Stimulated activated memory B cell treated with anti-CD40 and anti-IgM and Interleukin-4, amounts not matched to agents 10 μg/mL and 1 μg/mL and 100 μg/mL, for 72 hours (primary cell): ENCODE measurements at regions not wholly inside any gene's neighbourhood (a gene's known extent, or its start where the extent isn't known, plus 50 kb on each side); places are given as distances from the start of the nearest gene placed in this dataset.

ENCODE experiments used
- ATAC-seq: fragments of 150-1000 bp; cut with Tn5 transposase; 2 replicates; pipeline ENCODE4 v1.10.0; 2021
- H3K27ac Mint-ChIP-seq: one replicate; pipeline ENCODE4 v1.8.0; 2022; ENCODE audit warnings: mild to moderate bottlenecking, mixed read lengths
- H3K27me3 Mint-ChIP-seq: one replicate; pipeline ENCODE4 v1.8.0; 2022; ENCODE audit warnings: mixed read lengths
- H3K36me3 Mint-ChIP-seq: one replicate; pipeline ENCODE4 v1.8.0; 2022; ENCODE audit warnings: mixed read lengths
- H3K4me1 Mint-ChIP-seq: one replicate; pipeline ENCODE4 v1.8.0; 2022; ENCODE audit warnings: mixed read lengths
- H3K4me3 Mint-ChIP-seq: one replicate; pipeline ENCODE4 v1.8.0; 2022; ENCODE audit warnings: mild to moderate bottlenecking, moderate library complexity, mixed read lengths
- H3K9me3 Mint-ChIP-seq: one replicate; pipeline ENCODE4 v1.8.0; 2022; ENCODE audit warnings: mixed read lengths

- no peak overlapping the region for H3K4me3 Mint-ChIP-seq
- H3K27me3 Mint-ChIP-seq, result peaks cover 40% of the 10 kb centered on the region
- peaks cover 6% of the 10 kb centered on the region for H3K9me3 Mint-ChIP-seq
- no peak overlapping the region for H3K27ac Mint-ChIP-seq
- ATAC-seq, result no peak
- no peaks in the 10 kb centered on the region for H3K36me3 Mint-ChIP-seq
- H3K4me1 Mint-ChIP-seq, result no peaks in the 10 kb centered on the region
Measured at GRCh38 chr2:109070290-109070689, 58.7 kb upstream of the SH3RF3 start.

GRCh38 chr2:109069331-109070194 lies 59.4 kb upstream of the SH3RF3 start:
- Mint-ChIP-seq H3K36me3 (no peaks in the 10 kb centered on the region), H3K4me1 (no peaks in the 10 kb centered on the region), H3K9me3 (peaks cover 6% of the 10 kb centered on the region), H3K4me3 (no peak overlapping the region), H3K27me3 (peaks cover 40% of the 10 kb centered on the region), H3K27ac (no peak overlapping the region)
- ATAC-seq, result no peak

- H3K36me3 Mint-ChIP-seq, result no peaks in the 10 kb centered on the region
- ATAC-seq, result no peak
- no peaks in the 10 kb centered on the region for H3K4me1 Mint-ChIP-seq
- peaks cover 36% of the 10 kb centered on the region for H3K27me3 Mint-ChIP-seq
- H3K4me3 Mint-ChIP-seq, result no peak overlapping the region
- H3K9me3 Mint-ChIP-seq, result peaks cover 6% of the 10 kb centered on the region
- H3K27ac Mint-ChIP-seq, result no peak overlapping the region
Measured at GRCh38 chr2:109068811-109069210, 60.2 kb upstream of the SH3RF3 start.

- H3K27ac Mint-ChIP-seq, result no peak overlapping the region
- no peaks in the 10 kb centered on the region for H3K4me1 Mint-ChIP-seq
- H3K9me3 Mint-ChIP-seq, result peaks cover under 1% of the 10 kb centered on the region
- ATAC-seq, result no peak
- H3K27me3 Mint-ChIP-seq, result peaks cover 35% of the 10 kb centered on the region
- H3K4me3 Mint-ChIP-seq, result no peak overlapping the region
- H3K36me3 Mint-ChIP-seq, result no peaks in the 10 kb centered on the region
Measured at GRCh38 chr2:109067631-109068125, 61.3 kb upstream of the SH3RF3 start.

GRCh38 chr2:109066917-109067597 lies 61.9 kb upstream of the SH3RF3 start:
- H3K27me3 Mint-ChIP-seq, result peaks cover 35% of the 10 kb centered on the region

GRCh38 chr2:109066501-109066900 lies 62.5 kb upstream of the SH3RF3 start:
- Mint-ChIP-seq H3K36me3 (no peaks in the 10 kb centered on the region), H3K27me3 (peaks cover 35% of the 10 kb centered on the region), H3K4me1 (no peaks in the 10 kb centered on the region), H3K9me3 (no peaks in the 10 kb centered on the region), H3K27ac (no peak overlapping the region), H3K4me3 (no peak overlapping the region)
- ATAC-seq, result no peak

More at GRCh38 chr2:109066917-109067597, 61.9 kb upstream of the SH3RF3 start:
- Mint-ChIP-seq H3K4me1 (no peaks in the 10 kb centered on the region), H3K27ac (no peak overlapping the region), H3K36me3 (no peaks in the 10 kb centered on the region), H3K4me3 (no peak overlapping the region), H3K9me3 (no peaks in the 10 kb centered on the region)
- no peak for ATAC-seq

- Mint-ChIP-seq H3K4me3 (no peak overlapping the region), H3K4me1 (no peaks in the 10 kb centered on the region), H3K36me3 (no peaks in the 10 kb centered on the region), H3K9me3 (no peaks in the 10 kb centered on the region), H3K27me3 (peaks cover 31% of the 10 kb centered on the region), H3K27ac (no peak overlapping the region)
- no peak for ATAC-seq
Measured at GRCh38 chr2:109065391-109065734, 63.6 kb upstream of the SH3RF3 start.

- no peak for ATAC-seq
- H3K36me3 Mint-ChIP-seq, result no peaks in the 10 kb centered on the region
- no peak overlapping the region for H3K27ac Mint-ChIP-seq
- no peaks in the 10 kb centered on the region for H3K4me1 Mint-ChIP-seq
- H3K4me3 Mint-ChIP-seq, result no peak overlapping the region
- H3K9me3 Mint-ChIP-seq, result no peaks in the 10 kb centered on the region
- H3K27me3 Mint-ChIP-seq, result peaks cover 25% of the 10 kb centered on the region
Measured at GRCh38 chr2:109064660-109065390, 64.2 kb upstream of the SH3RF3 start.

GRCh38 chr2:109062859-109063700 lies 65.9 kb upstream of the SH3RF3 start:
- Mint-ChIP-seq H3K4me1 (no peaks in the 10 kb centered on the region), H3K36me3 (no peaks in the 10 kb centered on the region), H3K27me3 (peaks cover 27% of the 10 kb centered on the region), H3K9me3 (no peaks in the 10 kb centered on the region), H3K27ac (no peak overlapping the region), H3K4me3 (no peak overlapping the region)
- no peak for ATAC-seq

- Mint-ChIP-seq H3K9me3 (no peaks in the 10 kb centered on the region), H3K27ac (no peak overlapping the region), H3K4me1 (no peaks in the 10 kb centered on the region), H3K27me3 (peaks cover 24% of the 10 kb centered on the region), H3K4me3 (no peak overlapping the region), H3K36me3 (no peaks in the 10 kb centered on the region)
- no peak for ATAC-seq
Measured at GRCh38 chr2:109062145-109062858, 66.7 kb upstream of the SH3RF3 start.

GRCh38 chr2:109061736-109062135 lies 67.3 kb upstream of the SH3RF3 start:
- ATAC-seq, result no peak

GRCh38 chr2:109060496-109060895 lies 68.5 kb upstream of the SH3RF3 start:
- no peak for ATAC-seq
- no peaks in the 10 kb centered on the region for H3K4me1 Mint-ChIP-seq
- no peaks in the 10 kb centered on the region for H3K36me3 Mint-ChIP-seq
- H3K27ac Mint-ChIP-seq, result no peak overlapping the region
- H3K9me3 Mint-ChIP-seq, result no peaks in the 10 kb centered on the region
- no peak overlapping the region for H3K4me3 Mint-ChIP-seq
- H3K27me3 Mint-ChIP-seq, result peaks cover 42% of the 10 kb centered on the region

More at GRCh38 chr2:109061736-109062135, 67.3 kb upstream of the SH3RF3 start:
- peaks cover 30% of the 10 kb centered on the region for H3K27me3 Mint-ChIP-seq
- H3K9me3 Mint-ChIP-seq, result no peaks in the 10 kb centered on the region
- no peak overlapping the region for H3K4me3 Mint-ChIP-seq
- H3K36me3 Mint-ChIP-seq, result no peaks in the 10 kb centered on the region
- H3K4me1 Mint-ChIP-seq, result no peaks in the 10 kb centered on the region
- H3K27ac Mint-ChIP-seq, result no peak overlapping the region

- no peaks in the 10 kb centered on the region for H3K4me1 Mint-ChIP-seq
- no peak for ATAC-seq
- no peaks in the 10 kb centered on the region for H3K9me3 Mint-ChIP-seq
- no peak overlapping the region for H3K4me3 Mint-ChIP-seq
- H3K27me3 Mint-ChIP-seq, result peaks cover 46% of the 10 kb centered on the region
- H3K27ac Mint-ChIP-seq, result no peak overlapping the region
- no peaks in the 10 kb centered on the region for H3K36me3 Mint-ChIP-seq
Measured at GRCh38 chr2:109059474-109060165, 69.4 kb upstream of the SH3RF3 start.

- H3K9me3 Mint-ChIP-seq, result no peaks in the 10 kb centered on the region
- H3K27me3 Mint-ChIP-seq, result peaks cover 46% of the 10 kb centered on the region
- no peak overlapping the region for H3K4me3 Mint-ChIP-seq
Measured at GRCh38 chr2:109058802-109059201, 69.8 kb upstream of the EDAR start.

More at GRCh38 chr2:109058802-109059201, 69.8 kb upstream of the EDAR start:
- ATAC-seq, result no peak
- H3K27ac Mint-ChIP-seq, result no peak overlapping the region
- H3K4me1 Mint-ChIP-seq, result no peaks in the 10 kb centered on the region
- H3K36me3 Mint-ChIP-seq, result no peaks in the 10 kb centered on the region
